SW480 (cell line): ENCODE measurements at regions not wholly inside any gene's neighbourhood (a gene's known extent, or its start where the extent isn't known, plus 50 kb on each side); places are given as distances from the start of the nearest gene placed in this dataset.

ENCODE experiments used
- DNase-seq: peaks from one replicate; pipeline ENCODE4 v3.0.0-alpha.2; 2016; ENCODE audit warnings: low spot score

DNA sequence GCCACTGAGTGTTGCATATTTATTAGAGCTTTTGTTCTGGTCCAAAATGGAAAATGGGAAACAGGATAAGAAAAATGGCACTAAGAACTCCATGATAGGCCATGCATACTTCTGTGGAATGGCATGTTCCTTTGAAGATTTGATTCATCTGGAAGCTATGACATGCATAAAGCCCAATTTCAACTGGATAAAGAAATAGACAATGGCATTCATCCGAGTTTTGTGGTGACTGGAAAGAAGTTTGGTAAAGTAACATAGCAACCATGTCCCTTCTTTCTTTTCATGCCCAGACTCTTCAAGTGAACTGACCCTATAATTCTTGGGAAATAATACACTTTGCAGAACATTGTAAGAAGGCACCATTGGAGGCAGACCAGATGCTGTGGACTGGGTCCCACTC, 368.4 kb upstream of the IL12A start:
- no peak for DNase-seq

- peak; percentile 41 for DNase-seq
Observed at GRCh38 chr3:159620873-159621272, 367.8 kb upstream of the IL12A start.

- no peak for DNase-seq
Observed at GRCh38 chr3:159624616-159625015, 364.0 kb upstream of the IL12A start.

- DNase-seq = no peak
Observed at GRCh38 chr3:159625594-159625993, 363.0 kb upstream of the IL12A start.

- no peak for DNase-seq
Observed at GRCh38 chr3:159626598-159626997, 362.0 kb upstream of the IL12A start.

DNA sequence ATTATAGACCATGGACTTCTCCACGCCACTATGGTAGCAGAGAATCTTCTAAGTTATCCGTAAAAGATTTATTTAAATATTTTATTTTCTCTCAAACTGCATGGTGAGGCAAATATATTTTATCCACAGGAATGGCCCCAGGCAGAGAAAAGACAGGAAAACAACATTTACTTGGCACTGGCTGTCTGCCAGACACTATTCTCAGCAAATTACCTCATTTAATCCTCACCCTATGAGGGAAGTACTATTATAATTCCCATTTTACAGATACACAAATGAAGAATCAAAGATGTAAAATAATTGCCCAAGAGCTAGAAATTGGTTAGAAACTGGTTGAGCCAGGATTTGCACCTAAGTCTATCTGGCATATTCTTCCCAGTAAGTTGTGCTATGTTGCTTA, 361.4 kb upstream of the IL12A start:
- DNase-seq = no peak

DNA sequence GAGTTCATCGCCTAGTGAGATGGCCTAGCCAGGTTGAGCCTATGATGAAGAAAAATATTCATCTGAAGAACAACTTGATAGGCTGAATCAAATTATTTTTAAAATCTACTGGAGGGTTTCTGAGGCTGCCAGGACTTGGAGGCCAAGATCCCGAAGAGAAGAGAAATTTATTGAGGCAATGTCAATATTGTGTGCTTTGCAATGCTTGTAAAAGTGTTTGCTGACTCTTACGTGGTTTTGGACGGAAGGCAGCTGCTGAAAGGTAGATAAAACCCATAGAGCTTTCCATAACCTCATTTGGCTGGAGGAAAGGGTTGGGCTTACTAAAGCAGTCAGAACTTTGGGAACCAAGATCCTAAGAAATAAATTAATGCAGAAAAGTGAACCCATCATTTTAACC, 361.0 kb upstream of the IL12A start:
- no peak for DNase-seq

DNA sequence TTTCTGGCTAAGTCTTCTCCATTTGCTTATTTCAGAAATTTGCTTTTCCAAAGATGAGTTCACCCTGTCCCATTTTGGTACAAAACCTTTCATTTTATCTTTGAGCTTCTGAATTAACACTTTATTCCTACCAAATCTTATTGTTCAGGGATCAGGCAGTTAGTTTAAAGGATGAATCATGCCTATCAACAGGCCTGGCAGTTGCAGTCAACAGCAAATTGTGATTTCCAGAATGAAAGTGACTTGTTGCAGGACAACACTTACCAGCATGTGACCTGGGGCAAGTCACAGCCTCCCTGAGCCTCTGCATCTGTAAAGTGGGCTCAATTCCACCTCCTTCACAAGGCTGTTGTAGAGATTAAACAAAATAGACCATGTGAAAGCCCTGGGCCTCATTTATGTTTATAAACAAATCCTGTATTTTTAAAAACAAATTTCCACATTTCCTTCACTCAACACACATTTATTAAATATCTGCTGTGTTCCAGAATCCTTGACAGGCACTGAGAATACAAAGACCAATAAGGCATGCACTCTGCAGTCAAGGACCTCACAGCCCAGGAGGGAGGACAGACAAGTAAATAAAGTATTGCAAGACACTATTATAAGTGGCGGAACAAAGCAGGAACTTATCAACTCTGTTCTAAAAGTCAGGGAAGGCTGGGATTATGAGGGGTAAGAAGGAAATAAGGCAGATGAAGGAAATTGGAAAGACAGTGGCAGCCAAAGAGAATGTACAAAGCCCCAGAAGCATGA, 359.1 kb upstream of the IL12A start:
- no peak for DNase-seq

GRCh38 chr3:159631226-159631625, 357.4 kb upstream of the IL12A start:
- no peak for DNase-seq

- DNase-seq = no peak
Observed at GRCh38 chr3:159632128-159632527, 356.5 kb upstream of the IL12A start.

GRCh38 chr3:159632851-159633250, 355.8 kb upstream of the IL12A start:
- peak; percentile 25 for DNase-seq

GRCh38 chr3:159634483-159634882, 354.2 kb upstream of the IL12A start:
- no peak for DNase-seq

DNA sequence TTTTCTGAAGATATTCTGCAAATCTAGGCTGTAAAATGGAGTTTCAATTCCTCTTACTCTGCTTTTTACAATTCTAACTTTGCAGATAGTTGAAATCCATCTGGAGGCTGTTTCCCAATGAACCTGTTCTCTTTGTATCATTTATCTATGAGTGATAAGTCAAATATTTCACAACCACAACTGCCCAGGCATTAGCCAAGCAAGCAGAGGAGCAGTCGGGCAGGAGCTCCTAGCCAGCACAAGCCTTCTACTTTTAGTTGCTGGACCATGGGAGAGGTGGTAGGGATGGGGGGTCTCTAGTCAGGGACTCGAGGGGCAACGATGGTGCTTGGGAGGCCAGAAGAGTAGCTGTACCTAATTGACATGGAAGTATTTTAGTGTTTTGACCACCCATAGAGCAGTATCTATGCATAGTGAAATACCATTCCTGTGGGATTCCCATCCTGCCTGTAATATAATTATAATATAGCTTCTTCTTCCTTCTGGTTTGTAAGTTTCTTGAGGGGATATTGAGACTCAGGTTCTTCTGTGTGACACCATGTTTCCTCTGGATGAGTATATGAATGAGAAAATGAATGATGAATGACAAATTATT, 353.5 kb upstream of the IL12A start:
- DNase-seq = no peak

DNA sequence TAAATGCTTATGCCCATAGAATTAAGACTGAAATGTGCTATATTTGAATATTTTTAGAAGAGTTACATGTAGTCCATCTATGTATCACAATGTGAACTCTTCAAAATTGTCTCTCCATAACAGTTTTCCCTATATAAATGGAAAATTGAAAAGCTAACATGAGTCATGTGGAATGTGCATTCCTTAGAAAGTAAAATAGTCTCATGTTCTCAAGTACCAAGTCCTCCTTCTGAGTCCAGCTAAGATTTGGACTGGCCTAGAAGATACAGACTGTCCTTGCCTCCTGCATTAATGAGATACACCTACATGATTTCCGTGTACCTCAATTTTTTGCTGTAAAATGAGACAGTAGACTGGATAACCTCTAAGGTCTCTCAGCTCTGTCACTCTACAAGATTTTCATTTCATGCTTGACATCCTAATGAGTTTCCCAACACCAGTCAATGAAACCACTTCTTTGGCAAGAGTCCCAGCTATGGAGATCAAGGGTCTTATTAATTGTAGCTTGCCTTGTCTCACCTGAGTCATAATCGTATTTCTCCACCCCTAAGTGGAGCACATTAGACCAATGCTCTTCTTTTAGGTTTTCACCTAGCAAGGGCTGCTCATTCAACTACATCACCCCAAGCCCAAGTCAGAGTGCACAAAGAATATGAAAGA, 350.6 kb upstream of the IL12A start:
- no peak for DNase-seq

- no peak for DNase-seq
Observed at GRCh38 chr3:159640225-159640624, 348.4 kb upstream of the IL12A start.

DNA sequence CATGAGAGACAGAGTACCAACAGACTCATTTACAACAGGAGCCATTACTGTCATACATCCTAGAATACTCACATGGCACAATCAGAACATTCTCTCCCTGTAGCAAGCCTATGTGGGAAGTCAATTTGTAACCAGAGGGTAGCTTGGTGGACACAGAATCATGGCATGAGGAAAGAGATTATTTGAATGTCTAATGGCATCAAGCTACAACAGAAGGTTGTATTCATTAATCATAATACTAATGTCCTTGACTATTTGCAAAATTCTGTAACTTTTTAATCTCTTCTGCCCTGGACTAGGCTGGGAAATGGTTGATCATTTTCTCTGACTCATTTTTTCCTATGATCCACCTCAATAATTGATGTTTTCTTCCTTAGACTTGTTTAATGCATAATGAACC, 345.2 kb upstream of the IL12A start:
- DNase-seq = no peak

DNA sequence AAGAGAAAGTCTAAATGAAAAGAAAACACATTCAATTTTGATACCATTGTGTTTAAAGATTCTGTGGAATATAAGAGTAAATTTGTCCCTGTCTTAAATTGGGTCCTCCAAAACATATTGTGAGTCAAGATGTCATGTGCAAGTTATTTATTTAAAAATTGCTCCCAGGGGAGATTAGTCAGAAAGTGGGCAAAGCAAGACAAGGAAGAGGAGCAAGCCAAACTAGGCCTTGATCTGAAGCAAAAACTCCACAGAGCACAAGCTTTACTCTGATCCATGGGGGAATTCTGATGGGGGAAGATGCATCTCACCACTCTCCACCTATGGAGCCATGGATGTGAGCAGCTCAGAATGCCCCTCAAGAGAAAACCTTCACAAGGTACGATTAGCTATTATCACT, 342.8 kb upstream of the IL12A start:
- no peak for DNase-seq

DNA sequence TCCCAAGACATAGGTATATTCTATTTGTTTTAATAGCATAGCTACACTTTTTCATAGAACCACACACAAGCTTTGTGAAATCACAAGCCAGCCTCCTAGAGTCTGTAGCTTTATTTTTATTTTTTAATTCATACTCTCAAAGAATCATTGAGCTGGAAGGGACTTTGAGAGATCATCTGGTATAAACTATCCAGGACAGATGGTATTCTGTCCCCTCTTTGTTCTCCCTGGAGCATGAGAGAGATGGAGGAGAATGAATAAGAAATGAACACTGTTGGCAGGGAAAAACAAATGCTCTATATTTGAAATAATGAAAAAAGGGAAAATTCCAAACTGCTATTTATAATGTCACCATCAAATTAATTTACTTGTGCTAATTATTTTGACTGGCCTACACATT, 338.7 kb upstream of the IL12A start:
- DNase-seq = no peak

DNA sequence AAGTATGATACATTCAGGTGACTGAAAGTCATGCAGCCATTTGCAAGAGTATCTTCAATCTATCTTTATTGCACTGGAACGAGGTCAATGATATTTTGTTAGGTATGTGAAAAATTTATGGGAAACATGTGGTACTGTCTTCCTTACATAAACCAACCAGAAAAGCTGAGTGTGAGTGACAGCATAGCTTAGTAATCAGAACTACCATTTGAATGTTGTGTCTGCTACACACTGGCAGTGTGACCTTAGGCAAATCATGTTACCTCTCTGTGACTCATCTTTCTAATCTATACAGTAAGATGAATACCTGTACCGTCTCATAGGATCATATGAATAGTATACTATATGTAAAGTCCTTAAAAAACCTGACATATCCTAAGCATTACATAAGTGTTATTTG, 337.9 kb upstream of the IL12A start:
- no peak for DNase-seq

- no peak for DNase-seq
Observed at GRCh38 chr3:159652452-159652851, 336.2 kb upstream of the IL12A start.

- DNase-seq = no peak
Observed at GRCh38 chr3:159654183-159655134, 334.2 kb upstream of the IL12A start.

DNA sequence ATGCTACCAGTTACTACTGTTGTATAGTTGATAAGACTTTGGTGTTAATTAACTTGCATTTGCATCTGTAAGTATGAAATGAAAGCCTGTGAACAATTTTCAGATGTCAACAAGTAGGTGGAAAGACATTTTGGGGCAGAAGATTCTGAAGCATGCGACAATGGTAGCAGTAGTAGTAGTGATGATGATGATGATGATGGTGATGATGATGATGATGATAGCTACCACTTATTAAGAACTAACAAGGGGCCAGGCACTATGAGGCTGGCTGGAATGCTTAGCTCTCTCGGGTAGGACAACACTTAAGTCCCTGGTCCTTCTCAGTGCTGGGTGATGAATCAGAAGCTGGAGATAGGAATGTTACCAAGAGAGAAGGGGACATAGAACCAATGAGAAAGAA, 333.4 kb upstream of the IL12A start:
- DNase-seq = no peak
